HG02642 (cell line): ENCODE measurements at regions not wholly inside any gene's neighbourhood (a gene's known extent, or its start where the extent isn't known, plus 50 kb on each side); places are given as distances from the start of the nearest gene placed in this dataset.

Experiments
- ATAC-seq: cut with Tn5 transposase; IDR thresholded peaks from one replicate; pipeline ENCODE4 v1.9.1; 2021; ENCODE audit warnings: mild to moderate bottlenecking; ENCODE audit not compliant: unreplicated experiment, poor library complexity

DNA sequence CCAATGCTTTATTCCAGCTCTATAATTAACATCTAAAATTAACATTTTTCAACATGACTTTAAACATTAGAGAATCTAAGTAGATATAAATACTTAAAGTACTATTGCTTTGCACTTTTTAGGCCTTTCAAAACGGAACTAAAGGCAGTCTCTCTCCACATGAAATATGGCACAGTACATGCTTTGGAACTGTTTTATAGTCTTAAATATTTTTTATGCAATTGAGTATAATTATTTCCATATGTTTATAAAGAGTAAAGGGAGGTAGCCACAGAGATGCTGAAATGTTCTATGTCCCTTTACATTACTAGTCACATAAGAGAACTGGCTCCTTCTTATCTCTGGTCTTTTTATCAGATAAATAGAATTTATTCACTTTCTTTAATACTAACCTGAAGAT, 674.0 kb downstream of the PLCL1 start:
- ATAC-seq = no peak

DNA sequence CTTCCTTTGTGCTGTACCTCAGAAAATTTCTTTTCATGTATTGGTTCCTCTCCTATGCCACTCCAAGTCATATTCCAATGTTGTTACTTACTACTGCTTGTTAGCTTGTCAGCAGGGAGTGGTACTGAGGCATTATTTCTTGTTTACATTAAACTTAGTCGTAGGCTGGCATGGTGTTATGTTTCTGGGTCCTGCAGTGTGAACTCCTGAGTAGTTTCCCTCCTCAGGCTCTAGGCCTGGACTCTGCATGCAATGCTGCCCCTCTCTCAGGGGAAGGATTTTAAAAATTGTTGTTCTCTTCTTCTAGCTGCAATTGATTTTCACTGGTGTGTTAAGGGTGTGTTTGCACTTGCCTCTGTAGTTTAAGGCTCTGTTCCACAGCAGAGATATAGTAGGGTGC, 671.6 kb downstream of the PLCL1 start:
- ATAC-seq = no peak

DNA sequence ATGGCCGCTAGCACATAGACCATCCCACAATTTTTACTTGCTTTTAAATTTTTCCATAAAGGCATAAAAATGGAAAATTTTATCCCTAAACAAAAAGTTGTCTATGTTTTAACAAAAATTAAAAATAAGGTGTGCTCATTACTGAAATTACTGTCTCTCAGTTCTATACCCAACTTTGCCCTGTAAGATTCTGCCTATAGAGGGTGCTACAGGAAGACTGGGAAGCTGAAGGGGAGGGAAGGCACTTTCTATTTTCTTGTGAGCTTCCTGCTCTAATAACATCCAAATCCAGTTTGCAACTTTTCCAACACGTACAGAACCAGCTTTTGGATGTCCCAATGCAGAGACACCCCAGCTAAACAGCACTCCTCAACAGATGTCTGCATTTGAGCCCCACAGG, 666.9 kb downstream of the PLCL1 start:
- ATAC-seq = no peak

DNA sequence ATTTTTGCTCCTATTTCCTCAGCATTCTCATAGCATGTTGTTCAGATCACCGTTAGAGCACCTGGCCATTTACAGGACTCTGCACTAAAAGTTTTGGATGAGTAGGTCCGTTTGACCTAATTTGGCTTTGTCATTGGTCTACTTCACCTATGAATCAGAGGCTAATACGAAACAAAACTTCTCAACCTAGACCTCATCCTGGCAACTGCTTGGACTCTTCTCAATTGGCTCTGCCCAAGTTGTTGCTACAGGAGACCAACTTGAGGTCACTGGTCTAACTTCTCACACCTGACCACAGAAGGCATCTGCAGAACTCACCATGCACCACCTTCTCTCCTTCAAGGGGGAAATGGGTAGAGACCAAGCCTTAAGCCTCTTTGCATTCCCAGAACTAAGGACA, 663.7 kb downstream of the PLCL1 start:
- no peak for ATAC-seq

DNA sequence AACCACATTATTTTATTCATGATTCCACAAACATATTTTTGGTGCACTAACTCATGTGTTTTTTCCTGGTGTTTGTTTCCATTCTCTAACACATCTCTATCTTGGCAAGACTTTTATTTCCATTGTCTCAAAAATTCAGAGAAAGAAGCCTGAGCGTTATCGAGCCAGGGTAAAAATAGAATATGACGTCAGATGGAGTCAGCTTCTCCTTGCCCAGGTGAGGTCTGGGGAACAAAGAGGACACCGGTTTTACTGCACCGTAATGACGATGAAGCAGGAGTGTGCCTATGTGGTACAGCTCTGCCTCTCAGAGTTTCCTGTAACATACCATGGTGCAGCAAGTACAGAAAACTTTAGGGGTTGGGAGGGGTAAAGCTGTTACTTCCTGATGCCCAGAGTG, 661.6 kb downstream of the PLCL1 start:
- no peak for ATAC-seq

DNA sequence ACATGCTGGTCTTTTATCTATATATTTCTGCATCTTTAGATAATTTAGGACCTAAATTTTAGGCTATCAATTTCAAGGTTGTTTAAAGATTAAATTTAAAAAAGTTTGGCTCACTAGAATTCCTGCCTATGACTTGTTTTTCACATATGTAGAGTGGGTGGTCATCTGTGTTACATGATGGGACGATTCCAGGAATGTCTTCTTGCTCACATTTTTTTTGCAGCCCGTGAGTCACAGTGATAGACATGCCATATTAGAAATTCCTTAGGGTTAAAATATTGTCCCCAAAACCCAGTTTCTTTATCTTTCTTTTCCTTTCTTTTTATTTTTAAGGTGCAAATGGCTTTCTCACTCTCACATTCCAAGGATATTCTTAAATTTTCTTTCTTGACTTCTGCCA, 652.0 kb downstream of the PLCL1 start:
- ATAC-seq = no peak

DNA sequence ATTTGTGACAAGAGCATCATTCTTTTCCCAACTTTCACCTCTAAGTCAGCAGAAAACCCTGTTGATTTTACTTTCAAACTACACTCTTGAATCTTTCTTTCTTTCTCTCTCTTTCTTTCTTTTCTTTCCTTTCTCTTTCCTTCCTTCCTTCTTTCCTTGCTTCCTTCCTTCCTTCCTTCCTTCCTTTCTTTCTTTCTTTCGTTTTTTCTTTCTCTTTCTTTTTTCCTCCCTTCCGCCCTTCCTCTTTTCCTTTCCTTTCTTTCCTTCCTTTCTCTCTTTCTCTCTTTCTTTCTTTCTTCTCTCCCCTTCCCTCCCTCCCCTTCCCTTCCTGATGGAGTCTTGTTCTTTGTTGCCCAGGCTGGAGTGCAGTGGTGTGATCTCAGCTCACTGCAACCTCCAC, 649.5 kb downstream of the PLCL1 start:
- no peak for ATAC-seq

DNA sequence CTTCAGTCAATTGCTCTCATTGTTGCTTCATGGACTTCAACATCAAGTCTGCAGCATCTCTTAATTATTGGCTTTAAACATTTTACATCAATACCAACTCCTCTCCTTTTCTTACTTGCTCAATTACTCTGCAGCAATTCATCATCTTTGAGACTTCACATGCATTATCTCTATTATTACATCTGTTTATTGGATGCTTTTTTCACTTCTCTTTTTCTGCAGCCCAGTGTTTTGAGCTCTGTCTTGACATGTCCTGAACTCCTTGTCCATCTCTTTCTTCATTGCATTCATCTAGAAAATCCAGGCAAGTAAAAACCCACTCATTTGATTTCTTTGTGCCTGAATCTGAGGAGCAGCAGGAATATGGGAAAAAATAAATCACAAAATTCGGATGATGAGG, 647.9 kb downstream of the PLCL1 start:
- ATAC-seq = no peak

DNA sequence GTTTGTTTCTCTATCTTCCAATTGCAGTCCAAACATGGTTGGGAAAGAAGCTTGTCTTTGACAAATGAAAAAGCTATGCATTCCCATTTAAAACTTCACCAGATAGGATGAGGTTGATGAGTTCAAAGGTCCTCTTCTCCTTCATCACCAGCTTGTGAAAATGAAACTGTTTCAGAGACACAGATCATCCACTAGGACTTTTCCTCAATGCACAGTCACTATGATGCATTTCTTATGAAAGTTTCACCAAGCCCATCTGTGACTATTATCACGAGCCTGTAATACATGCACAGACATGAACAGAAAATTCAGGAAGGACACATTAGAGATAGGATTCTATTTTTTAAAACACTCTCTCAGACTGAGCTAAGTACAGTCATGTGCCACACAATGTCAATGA, 644.4 kb downstream of the PLCL1 start:
- no peak for ATAC-seq

DNA sequence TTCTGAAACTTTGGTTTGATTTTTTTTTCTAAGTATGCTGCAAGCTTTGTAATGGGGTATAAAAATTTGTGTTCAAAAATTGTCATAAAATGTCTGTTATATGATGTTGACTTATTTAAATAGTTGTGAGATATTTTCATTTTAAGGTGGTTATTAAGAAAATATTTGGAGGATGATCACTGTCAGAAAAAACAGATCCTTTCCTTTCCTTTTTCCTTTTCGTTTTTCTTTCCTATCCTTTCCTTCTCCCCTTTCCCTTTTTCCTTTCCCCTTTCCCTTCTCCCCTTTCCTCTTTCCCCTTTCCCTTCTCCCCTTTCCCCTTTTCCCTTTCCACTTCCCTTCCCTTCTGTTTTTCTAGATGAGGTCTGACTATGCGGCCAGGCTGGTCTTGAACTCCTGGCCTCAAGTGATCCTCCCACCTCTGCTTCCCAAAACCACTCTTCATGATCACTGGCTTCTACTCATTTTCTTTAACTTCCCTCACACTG, 640.5 kb downstream of the PLCL1 start:
- no peak for ATAC-seq

DNA sequence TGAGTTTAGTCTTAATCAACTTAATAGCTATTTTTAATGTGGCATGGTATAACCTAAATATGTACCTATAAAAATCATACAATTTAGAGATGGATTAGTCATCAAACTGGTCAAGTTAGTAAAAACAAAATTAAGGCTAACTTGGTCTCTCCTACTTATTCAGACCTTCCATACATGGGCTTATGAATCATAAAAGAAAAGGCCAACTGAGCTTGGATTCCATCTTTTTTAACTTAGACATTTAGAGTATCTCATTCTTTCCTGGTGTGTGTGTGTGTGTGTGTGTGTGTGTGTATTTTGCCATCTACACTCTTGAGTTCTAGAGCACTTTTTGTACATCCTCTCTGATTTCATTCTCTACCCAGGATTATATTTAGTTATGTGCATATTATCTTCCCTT, 637.5 kb downstream of the PLCL1 start:
- no peak for ATAC-seq

DNA sequence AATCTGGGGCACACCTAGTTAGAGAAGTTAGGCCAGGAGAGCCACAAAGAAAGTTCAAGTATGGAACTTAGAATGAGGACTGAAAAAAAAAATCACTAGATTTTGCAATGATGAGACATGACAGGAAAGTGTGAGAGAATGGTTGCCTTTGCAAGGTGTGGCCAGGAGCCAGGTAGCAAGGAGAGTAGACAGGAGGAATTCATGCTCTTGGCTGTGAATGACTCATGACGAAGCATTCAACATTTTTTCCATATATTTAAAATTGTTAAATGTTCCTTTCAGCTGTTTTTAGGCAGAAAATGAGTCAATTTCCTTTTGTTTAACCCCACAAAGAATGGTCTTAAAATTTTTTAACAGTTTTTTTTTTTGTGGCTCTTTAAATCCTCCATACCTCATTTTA, 636.9 kb downstream of the PLCL1 start:
- no peak for ATAC-seq

DNA sequence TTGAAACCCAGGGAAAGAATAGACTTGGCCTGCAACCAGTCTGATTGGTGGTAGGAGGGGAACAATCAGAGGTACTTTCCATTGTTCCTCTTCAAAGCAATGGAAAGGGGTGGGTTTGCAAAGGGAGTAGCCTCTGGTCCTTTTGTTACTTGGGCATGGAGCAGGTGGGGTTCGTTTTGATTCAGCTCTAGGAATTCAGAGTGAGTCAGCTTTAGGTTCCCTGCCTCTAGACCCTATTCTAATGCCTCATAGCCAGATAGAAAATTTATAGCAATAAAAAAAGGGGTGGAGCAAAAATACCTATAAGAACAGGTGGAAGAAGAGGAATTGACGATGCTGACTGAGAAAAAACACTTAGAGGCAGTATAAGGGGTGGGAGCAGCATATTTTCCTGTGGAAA, 636.4 kb downstream of the PLCL1 start:
- ATAC-seq = no peak

DNA sequence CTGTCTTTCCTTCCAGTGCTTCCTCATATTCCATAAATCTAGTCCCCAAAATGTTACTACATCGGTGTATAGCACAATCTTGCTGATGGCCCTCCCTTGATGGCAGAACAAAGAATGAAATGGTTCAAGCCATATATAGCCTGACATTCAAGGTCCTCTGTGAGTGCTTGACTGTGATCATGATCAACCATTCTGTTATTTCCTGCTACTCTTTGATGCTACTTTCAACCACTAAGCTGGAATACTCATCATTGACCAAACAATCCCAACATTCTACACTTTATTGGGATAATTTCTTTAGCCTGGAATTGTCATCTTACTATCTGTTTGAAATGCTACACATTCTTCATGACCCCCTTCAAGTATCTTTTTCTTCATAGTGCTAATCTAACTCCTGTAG, 633.9 kb downstream of the PLCL1 start:
- no peak for ATAC-seq

DNA sequence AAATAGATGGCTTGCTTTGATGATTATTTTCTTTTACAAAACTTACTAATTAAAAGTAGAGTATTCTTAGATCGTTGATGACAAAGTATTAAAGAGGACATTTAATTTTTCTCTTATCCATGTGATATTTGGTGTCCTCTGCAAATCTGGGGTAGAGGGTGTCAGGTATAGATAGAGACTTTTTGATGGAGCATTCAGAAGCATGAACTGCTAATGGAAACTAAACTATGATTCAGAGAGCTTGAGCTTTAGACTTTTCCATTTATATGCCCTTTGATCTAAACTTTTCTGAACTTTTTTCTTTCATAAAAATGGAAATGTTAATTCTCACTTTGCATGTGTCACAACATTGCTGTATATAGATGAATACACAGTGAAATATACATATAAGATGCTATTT, 619.7 kb downstream of the PLCL1 start:
- no peak for ATAC-seq

DNA sequence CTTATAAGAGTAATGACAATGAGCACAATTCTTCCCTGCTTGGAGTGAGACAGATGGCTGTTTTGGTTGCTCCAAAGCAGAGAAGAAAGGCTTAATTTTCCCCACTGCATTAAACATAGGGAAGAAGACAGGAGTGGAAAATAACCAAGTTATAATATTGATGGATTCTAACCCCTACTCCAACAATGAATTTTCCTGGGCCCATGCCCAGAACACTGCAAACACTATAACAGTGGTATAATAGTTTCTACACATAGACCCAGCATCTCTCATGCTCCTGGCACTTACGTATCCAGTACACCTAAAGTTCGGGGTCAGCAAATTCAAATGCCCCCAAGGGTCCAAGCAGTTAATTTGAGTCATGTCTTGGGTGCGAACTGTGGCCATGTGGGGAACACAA, 613.4 kb downstream of the PLCL1 start:
- ATAC-seq = no peak

DNA sequence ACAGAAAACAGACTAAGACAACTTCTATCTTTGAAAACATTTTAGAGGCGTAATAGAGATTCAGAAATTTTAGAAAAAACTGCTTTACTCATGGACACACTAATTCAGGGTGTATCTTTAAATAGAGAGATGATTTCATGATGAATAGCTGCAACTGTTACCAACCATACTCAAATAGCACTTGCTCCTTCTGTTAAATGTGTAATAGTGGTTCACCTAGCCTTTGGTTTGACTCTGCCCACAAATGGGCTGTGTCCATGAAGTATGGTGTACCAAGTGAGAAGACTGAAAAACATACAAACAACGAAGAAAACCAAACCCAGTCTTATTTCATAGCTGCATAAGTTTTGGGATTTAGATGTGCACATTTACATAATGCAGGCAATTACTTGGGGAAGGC, 610.6 kb downstream of the PLCL1 start:
- ATAC-seq = no peak

DNA sequence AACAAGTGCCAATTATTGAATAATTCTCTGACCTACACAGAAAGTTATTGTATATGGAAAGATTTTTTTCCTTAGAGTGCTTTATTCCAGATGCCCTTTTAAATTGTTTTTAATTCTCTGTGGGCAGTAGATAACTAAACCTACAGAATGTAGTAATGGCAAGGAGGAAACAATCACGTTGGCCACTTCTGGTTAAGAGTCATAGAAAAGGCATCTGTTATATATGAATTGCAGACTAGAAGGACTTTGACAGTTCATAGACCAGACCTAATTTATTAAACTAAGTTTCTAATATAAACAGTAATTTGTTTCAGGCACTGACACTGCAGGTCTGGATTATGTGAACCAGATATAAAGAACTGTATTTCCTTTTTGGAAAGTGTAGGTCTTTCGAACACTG, 607.5 kb downstream of the PLCL1 start:
- no peak for ATAC-seq

DNA sequence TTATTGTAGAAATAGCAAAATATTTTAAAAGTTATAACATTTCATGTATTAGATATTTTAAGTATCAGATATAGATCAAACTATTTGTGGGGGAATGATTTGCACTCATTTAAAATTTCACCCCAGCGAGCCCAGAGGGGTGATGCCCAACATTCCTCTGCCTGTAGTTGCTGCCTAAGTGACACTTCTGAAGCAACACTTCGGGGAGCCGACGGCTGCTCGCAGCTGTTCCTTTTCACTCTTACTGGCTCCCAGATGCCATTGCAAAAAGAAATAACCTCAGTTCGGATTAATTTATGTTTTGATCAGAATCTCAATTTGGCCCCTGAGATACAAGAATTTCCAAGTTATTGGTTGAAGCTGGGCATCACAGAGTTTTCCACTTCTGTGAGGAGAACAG, 603.8 kb downstream of the PLCL1 start:
- no peak for ATAC-seq

DNA sequence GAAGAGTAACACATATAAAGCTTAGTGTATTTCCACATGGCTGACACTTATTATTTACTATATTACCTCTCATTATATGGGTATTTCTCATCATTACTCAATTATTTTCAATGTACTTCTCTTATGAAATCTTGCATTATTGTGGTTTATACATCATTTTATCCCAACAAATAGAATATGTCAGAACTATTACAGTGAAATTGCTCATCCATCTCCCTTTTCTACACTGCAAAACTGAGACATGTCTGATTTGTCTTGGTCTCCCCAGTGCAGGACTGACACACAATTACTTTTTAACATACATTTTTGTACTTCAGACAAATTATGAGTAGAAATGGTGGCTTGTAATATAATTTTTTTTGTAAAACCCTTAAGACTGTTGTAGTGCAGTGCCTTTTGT, 600.9 kb downstream of the PLCL1 start:
- ATAC-seq = no peak

DNA sequence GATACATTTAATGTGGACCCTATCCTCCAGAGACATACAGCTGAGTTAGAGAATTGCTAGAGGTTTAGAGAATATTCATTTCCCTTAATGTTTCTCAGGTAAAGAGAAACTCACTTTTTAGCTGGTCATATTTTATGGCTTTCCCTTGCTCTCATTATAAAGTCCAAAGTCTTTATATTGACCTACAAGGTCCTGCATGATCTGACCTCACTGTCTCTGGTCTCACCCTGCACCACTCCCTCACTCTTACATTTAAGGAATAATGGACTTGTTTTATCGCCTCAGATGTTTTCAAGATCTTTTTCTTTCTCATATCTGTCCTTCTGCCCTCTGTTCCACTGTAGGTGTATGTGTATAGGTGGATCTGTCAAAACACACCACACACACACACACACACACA, 597.3 kb downstream of the PLCL1 start:
- no peak for ATAC-seq

DNA sequence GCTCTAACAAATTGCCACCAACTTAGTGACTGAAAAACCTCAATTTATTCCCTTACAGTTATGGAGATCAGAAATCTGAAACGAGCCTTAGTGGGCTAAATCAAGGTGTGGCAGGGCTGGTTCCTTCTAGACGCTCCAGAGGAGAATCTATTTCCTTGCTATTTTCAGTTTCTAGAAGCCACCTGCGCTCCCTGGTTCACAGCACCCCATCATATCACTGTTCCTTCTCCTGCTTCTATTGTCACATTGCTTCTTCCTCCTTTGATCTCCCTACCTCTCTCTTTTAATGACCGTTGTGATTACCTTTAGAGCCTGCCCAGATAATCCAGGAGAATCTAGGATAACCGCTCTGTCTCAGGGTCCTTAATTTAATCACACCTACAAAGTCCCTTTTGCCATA, 596.6 kb downstream of the PLCL1 start:
- ATAC-seq = no peak

DNA sequence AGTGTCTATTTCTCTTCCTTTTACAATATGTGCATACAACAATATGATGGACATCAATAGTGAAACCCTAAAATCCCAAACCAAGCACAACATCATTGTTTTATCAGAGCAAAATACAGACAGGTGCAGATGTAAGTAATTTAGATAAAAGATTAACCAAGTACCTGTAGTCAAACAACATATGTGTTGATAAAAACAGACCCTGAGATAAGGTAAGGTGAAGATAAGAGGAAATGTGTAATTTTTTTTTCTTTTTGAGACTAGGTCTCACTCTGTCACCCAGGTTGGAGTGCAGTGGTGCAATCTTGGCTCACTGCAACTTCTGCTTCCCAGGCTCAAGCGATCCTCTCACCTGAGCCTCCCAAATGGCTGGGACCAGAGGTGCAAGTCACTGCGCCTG, 589.8 kb downstream of the PLCL1 start:
- ATAC-seq = no peak
